Loucy (cell line): ENCODE measurements at regions not wholly inside any gene's neighbourhood (a gene's known extent, or its start where the extent isn't known, plus 50 kb on each side); places are given as distances from the start of the nearest gene placed in this dataset.

Source experiments
- CTCF ChIP-seq: fragments of 200-600 bp; sonication (generic); conservative IDR thresholded peaks from 2 replicates; pipeline ENCODE4 v1.5.1; 2014; ENCODE audit warnings: mild to moderate bottlenecking, antibody characterized with exemption, low read length
- EZH2phosphoT487 ChIP-seq: fragments of 200-600 bp; IDR thresholded peaks from 2 replicates; pipeline ENCODE4 v1.6.1; 2018; ENCODE audit warnings: antibody characterized with exemption, mild to moderate bottlenecking, moderate library complexity, borderline replicate concordance

GRCh38 chr17:37849617-37849972 lies 74.6 kb upstream of the TBC1D3K start:
- TF ChIP-seq CTCF, result no peak
- no peak for TF ChIP-seq EZH2phosphoT487
